ENCODE measurements at regions not wholly inside any gene's neighbourhood (a gene's known extent, or its start where the extent isn't known, plus 50 kb on each side); places are given as distances from the start of the nearest gene placed in this dataset.

DNA sequence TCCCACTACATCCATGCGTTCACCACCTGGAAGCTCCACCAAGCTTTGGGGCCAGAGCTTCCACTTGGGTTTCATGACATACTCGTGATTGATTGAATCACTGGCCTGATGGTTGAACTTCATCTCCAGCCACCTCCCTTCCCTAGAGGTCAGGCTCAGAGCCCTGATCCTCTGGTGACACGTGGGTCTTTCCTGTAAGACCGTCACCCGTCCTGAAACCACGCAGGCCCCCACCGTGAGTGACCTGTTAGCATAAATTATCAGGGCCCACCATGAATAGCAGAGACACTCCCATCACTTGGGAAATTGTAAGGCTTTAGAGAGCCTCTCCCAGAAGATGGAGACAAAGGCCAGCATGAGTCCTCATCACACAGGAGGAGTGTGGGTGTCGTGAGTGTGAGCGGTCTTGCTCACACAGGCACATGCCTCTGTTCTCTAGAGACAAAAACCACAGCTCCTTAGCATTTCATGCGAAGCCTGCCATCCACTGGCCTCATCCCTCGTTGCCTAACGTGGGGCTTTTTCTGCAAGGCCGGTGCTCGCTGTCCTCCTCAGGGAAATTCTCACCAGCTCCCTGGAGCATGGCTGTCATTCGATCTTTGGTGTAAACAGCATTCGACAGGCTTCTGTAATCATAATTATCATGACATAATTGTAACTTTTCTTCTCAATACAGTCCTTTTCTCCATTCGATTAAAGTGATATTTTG, 65.1 kb upstream of the DUSP22 start:
- TF ChIP-seq EP300 (IDR thresholded peaks at IDR 0.05; ENCODE audit: borderline replicate concordance in 1 of 2, low read depth in 1 of 2, low read length in 1 of 2) (no peak), POLR2AphosphoS5 (IDR thresholded peaks at IDR 0.05; ENCODE audit: low read depth, low read length) (no peak)

Measured in SK-N-SH (cell line).